ENCODE measurements at regions not wholly inside any gene's neighbourhood (a gene's known extent, or its start where the extent isn't known, plus 50 kb on each side); places are given as distances from the start of the nearest gene placed in this dataset.

DNA sequence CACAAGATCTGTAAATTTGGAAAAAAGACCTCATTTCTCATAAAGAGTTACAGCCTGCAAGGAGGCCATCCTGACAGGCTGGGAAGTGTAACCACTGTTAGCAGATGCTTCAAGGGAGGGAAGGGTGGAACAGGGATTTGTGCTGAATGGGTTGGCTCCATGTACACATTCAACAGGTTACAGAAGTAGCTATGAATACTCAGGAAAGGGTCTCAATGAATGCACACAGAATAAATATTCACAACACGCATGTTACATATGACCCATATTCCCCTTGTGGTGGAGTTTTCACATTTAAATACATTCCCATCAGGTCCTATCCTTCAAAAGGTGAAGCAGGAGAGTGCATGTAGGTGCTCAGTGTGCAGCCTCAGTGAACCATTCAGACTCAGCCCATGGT is 316.4 kb upstream of the COBL start:
- no peaks in the 10 kb centered on the region for H3K27me3 ChIP-seq (replicated peaks in 1 of 4; ENCODE audit: control insufficient read depth in 3 of 4, extremely low read depth in 1 of 4, insufficient read depth in 3 of 4, low read length in 3 of 4)
- no peak overlapping the region for H3K14ac ChIP-seq (ENCODE audit: insufficient read length)
- no peak for DNase-seq (ENCODE audit: low read depth in 1 of 2, low spot score in 2 of 2)
- H4K91ac ChIP-seq (replicated peaks; ENCODE audit: insufficient read length, low read length), result no peak overlapping the region
- H3K4ac ChIP-seq (replicated peaks; ENCODE audit: insufficient read length, low read depth, low read length), result no peak overlapping the region
- no peak overlapping the region for H3K4me3 ChIP-seq (ENCODE audit: extremely low read depth in 1 of 4, insufficient read depth in 2 of 4, low read depth in 3 of 4, low read length in 4 of 4)
- no peak overlapping the region for H3K4me2 ChIP-seq (ENCODE audit: insufficient read depth in 1 of 2, low read depth in 2 of 2, low read length in 2 of 2)
- no peak overlapping the region for H2BK5ac ChIP-seq (ENCODE audit: low read depth, low read length)
- no peak for TF ChIP-seq KDM5A (IDR thresholded peaks at IDR 0.05; ENCODE audit: low read length)
- no peak for TF ChIP-seq YY1 (IDR thresholded peaks at IDR 0.05; ENCODE audit: low read depth, low read length)
- no peak for TF ChIP-seq TAF7 (optimal IDR thresholded peaks at IDR 0.05; ENCODE audit: borderline replicate concordance, low read depth, low read length)
- no peak overlapping the region for H2BK20ac ChIP-seq (ENCODE audit: low read length)
- no peaks in the 10 kb centered on the region for H3K36me3 ChIP-seq (ENCODE audit: control insufficient read depth in 2 of 4, insufficient read depth in 4 of 4, low read length in 3 of 4)
- H3K23ac ChIP-seq (ENCODE audit: insufficient read length), result no peak overlapping the region
- H4K5ac ChIP-seq (ENCODE audit: insufficient read length, low read depth, low read length), result no peak overlapping the region
- ChIA-PET CTCF (ENCODE audit: partially characterized antibody) (interaction anchor here (0.6 to 1.6 kb wide), 2 partner anchors 126 to 203 kb away, joined by 3 to 4 read pairs; no protein-coding TSS in a partner anchor), POLR2A (ENCODE audit: partially characterized antibody) (no interaction called here)
- WGBS, 2 experiments (ENCODE audit: extremely low coverage in 1 of 2, insufficient coverage in 1 of 2, insufficient read length in 1 of 2, insufficient replicate concordance in 2 of 2, low coverage in 1 of 2, low lambda C conversion rate in 2 of 2, missing lambda C conversion rate in 1 of 2), result 100% methylated on average over 1 of the region's 1 CpG; no CpG with 5 or more reads in 1 of the 2 experiments
- H3K18ac ChIP-seq (ENCODE audit: extremely low read depth, low read length), result no peak overlapping the region
- no peaks in the 10 kb centered on the region for H3K23me2 ChIP-seq (ENCODE audit: low read depth, low read length)
- H2AK5ac ChIP-seq (ENCODE audit: low read depth, low read length), result no peak overlapping the region
- no peaks in the 10 kb centered on the region for H4K20me1 ChIP-seq (replicated peaks in 1 of 2; ENCODE audit: control insufficient read depth in 1 of 2, insufficient read depth in 2 of 2, low read length in 2 of 2)
- no peak overlapping the region for H2AFZ ChIP-seq (ENCODE audit: low read length)
- no peak for FAIRE-seq
- H3K27ac ChIP-seq (ENCODE audit: low read depth, low read length), result no peak overlapping the region
- no peak overlapping the region for H3K56ac ChIP-seq (replicated peaks; ENCODE audit: insufficient read length, low read depth, low read length)
- H2BK12ac ChIP-seq (ENCODE audit: low read depth, low read length), result no peak overlapping the region
- H2BK15ac ChIP-seq (ENCODE audit: low read length), result no peak overlapping the region
- H4K8ac ChIP-seq (ENCODE audit: extremely low read depth, insufficient read depth, low read length), result no peak overlapping the region
- H3K9me3 ChIP-seq (ENCODE audit: insufficient read depth in 2 of 2, low read depth in 1 of 2, low read length in 1 of 2), result peaks cover 0 to 3% of the 10 kb centered on the region in 2 experiments; a peak in 1 of 4 replicates
- no peak overlapping the region for H3K9ac ChIP-seq (replicated peaks in 1 of 4; ENCODE audit: extremely low read depth in 1 of 4, low read depth in 3 of 4, low read length in 3 of 4)
- no peak overlapping the region for H2BK120ac ChIP-seq (replicated peaks; ENCODE audit: low read depth, low read length)
- H3K79me2 ChIP-seq (ENCODE audit: control insufficient read depth in 1 of 2, insufficient read depth in 2 of 2, low read length in 2 of 2), result no peaks in the 10 kb centered on the region
- H3K4me1 ChIP-seq (replicated peaks in 1 of 4; ENCODE audit: control insufficient read depth in 3 of 4, insufficient read depth in 4 of 4, low read length in 3 of 4), result peaks cover 0 to 3% (median 0%) of the 10 kb centered on the region in 4 experiments; a peak in 1 of 7 replicates
- 0 out of 2 replicates have a peak, but pooled peaks cover 3% of the 10 kb centered on the region for H3K79me1 ChIP-seq (ENCODE audit: low read depth, low read length)

Data from H1 (cell line).